ENCODE measurements at regions not wholly inside any gene's neighbourhood (a gene's known extent, or its start where the extent isn't known, plus 50 kb on each side); places are given as distances from the start of the nearest gene placed in this dataset.

DNA sequence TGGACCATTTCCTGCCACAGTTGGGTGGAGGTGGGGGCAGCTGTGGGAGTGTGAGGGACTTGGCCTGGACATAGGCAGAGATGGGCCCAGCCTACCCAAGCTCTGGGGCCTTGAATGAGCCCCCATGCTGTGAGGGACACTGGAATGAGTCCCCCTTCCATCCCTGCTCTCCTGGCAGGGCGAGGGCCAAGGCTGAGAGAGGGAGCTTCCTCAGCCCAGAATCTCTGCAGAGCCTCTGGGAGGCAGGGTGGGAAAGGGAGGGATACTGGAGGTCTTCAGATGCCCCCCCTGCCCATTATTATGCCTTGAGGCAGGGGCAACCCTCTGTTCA lies 124.5 kb upstream of the PJA1 start:
- TF ChIP-seq, protein P1, sequence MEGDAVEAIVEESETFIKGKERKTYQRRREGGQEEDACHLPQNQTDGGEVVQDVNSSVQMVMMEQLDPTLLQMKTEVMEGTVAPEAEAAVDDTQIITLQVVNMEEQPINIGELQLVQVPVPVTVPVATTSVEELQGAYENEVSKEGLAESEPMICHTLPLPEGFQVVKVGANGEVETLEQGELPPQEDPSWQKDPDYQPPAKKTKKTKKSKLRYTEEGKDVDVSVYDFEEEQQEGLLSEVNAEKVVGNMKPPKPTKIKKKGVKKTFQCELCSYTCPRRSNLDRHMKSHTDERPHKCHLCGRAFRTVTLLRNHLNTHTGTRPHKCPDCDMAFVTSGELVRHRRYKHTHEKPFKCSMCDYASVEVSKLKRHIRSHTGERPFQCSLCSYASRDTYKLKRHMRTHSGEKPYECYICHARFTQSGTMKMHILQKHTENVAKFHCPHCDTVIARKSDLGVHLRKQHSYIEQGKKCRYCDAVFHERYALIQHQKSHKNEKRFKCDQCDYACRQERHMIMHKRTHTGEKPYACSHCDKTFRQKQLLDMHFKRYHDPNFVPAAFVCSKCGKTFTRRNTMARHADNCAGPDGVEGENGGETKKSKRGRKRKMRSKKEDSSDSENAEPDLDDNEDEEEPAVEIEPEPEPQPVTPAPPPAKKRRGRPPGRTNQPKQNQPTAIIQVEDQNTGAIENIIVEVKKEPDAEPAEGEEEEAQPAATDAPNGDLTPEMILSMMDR (IDR thresholded peaks at IDR 0.05): no peak
- no peak for TF ChIP-seq POLR2A (IDR thresholded peaks at IDR 0.05)
